Caco-2 (cell line): ENCODE measurements at regions not wholly inside any gene's neighbourhood (a gene's known extent, or its start where the extent isn't known, plus 50 kb on each side); places are given as distances from the start of the nearest gene placed in this dataset.

Source experiments
- BruUV-seq: library from RNA; stranded (reverse); fragments of 400-500 nt; replicated peaks from 2 replicates; lab custom pipeline; 2021; lab: Mats Ljungman, UMichigan
- CTCF ChIA-PET: fragments of 300-600 bp; sonication (Branson Sonifier 250); formaldehyde crosslinking; loops from one replicate; lab custom pipeline; 2022; ENCODE audit warnings: antibody characterized with exemption; lab: Charles Lee
- POLR2A ChIA-PET: fragments of 300-600 bp; sonication (Branson Sonifier 250); formaldehyde crosslinking; loops from one replicate; lab custom pipeline; 2022; ENCODE audit warnings: antibody characterized with exemption; lab: Charles Lee
- DNase-seq, 2 experiments: peaks; one replicate each; pipeline versions ENCODE4 v3.0.0 to v3.0.0-alpha.2; 2020 to 2022
- H3K27me3 ChIP-seq: replicated peaks from 2 replicates; pipeline ENCODE4 v1.6.0; 2011; ENCODE audit warnings: low read length; ENCODE audit not compliant: control insufficient read depth, insufficient read depth
- H3K36me3 ChIP-seq: 2 replicates; pipeline ENCODE4 v1.5.1; 2011; ENCODE audit warnings: low read length; ENCODE audit not compliant: control insufficient read depth, insufficient read depth
- H3K4me1 ChIP-seq: fragments of 250-450 bp; sonication (Bioruptor Pico); 2 replicates; pipeline ENCODE4 v1.5.1; 2020; ENCODE audit warnings: mild to moderate bottlenecking
- H3K4me3 ChIP-seq: 2 replicates; pipeline ENCODE4 v1.5.1; 2011; ENCODE audit warnings: low read depth, mild to moderate bottlenecking, control low read depth, low read length
- H3K9me3 ChIP-seq: fragments of 250-450 bp; sonication (Bioruptor Pico); 2 replicates; pipeline ENCODE4 v1.5.1; 2020; ENCODE audit warnings: mild to moderate bottlenecking, moderate library complexity
- H3K27ac Mint-ChIP-seq: one replicate; pipeline ENCODE4 v1.8.0; 2022; ENCODE audit warnings: mixed read lengths; ENCODE audit not compliant: unreplicated experiment
- H3K27me3 Mint-ChIP-seq: one replicate; pipeline ENCODE4 v1.8.0; 2022; ENCODE audit warnings: mixed read lengths; ENCODE audit not compliant: insufficient read depth, unreplicated experiment
- H3K36me3 Mint-ChIP-seq: one replicate; pipeline ENCODE4 v1.8.0; 2022; ENCODE audit warnings: mild to moderate bottlenecking, mixed read lengths; ENCODE audit not compliant: insufficient read depth, unreplicated experiment
- H3K4me1 Mint-ChIP-seq: one replicate; pipeline ENCODE4 v1.8.0; 2022; ENCODE audit warnings: low read depth, mixed read lengths; ENCODE audit not compliant: unreplicated experiment
- H3K4me3 Mint-ChIP-seq: one replicate; pipeline ENCODE4 v1.8.0; 2022; ENCODE audit warnings: mild to moderate bottlenecking, moderate library complexity, mixed read lengths; ENCODE audit not compliant: unreplicated experiment
- H3K9me3 Mint-ChIP-seq: one replicate; pipeline ENCODE4 v1.8.0; 2022; ENCODE audit warnings: mixed read lengths; ENCODE audit not compliant: unreplicated experiment
- CTCF ChIP-seq, 2 experiments: fragments of 200-600 bp in 1 of 2; IDR thresholded peaks; 1 replicate in 1 of 2; 2 replicates in 1 of 2; pipeline versions ENCODE4 v1.5.1 to v1.8.0; 2011 to 2022; ENCODE audit warnings: antibody characterized with exemption in 1 of 2, control low read depth in 1 of 2, inconsistent platforms in 1 of 2, low read depth in 1 of 2, low read length in 1 of 2, mild to moderate bottlenecking in 1 of 2, moderate library complexity in 1 of 2; ENCODE audit not compliant: insufficient read depth in 1 of 2, severe bottlenecking in 1 of 2, unreplicated experiment in 1 of 2
- intact Hi-C: fragments of 100-400 bp; cut with micrococcal nuclease; formaldehyde crosslinking; loops from one replicate; pipeline ENCODE4 v1.10.0; 2022; ENCODE audit not compliant: unreplicated experiment

DNA sequence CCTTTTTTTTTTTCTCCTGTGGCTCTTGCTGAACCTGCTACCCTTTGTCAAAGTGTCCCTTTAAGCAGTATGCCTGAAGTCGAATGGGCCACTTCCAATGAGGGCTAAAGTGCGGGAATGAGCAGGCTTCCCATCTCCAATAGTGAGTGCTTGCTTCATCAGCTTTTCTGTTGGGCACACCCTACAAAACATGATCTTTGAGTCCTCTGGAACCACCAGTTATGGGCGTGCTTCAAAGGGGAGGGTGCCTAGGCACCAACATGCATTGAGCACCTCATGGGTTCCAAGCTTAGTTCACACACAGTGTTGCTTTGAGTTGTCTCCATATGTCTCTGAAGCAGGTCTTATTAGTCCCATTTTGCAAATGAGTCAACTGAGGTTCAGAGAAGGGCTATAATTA, 132.8 kb upstream of the CPEB4 start:
- Mint-ChIP-seq H3K4me3 (no peak overlapping the region), H3K9me3 (no peaks in the 10 kb centered on the region), H3K27ac (no peak overlapping the region), H3K36me3 (no peaks in the 10 kb centered on the region), H3K4me1 (no peaks in the 10 kb centered on the region), H3K27me3 (no peaks in the 10 kb centered on the region)
- Histone ChIP-seq H3K36me3 (no peaks in the 10 kb centered on the region), H3K4me1 (no peaks in the 10 kb centered on the region), H3K27me3 (no peaks in the 10 kb centered on the region), H3K4me3 (no peak overlapping the region), H3K9me3 (no peaks in the 10 kb centered on the region)
- ChIA-PET CTCF (no interaction called here), POLR2A (no interaction called here)
- BruUV-seq, result no TSS peak
- intact Hi-C loops, result no loop called here
- no peak for DNase-seq
- TF ChIP-seq CTCF (IDR thresholded peaks at IDR 0.05; ENCODE audit: insufficient read depth in 1 of 2, low read depth in 1 of 2, low read length in 1 of 2, severe bottlenecking in 1 of 2, unreplicated experiment in 1 of 2), result no peak

DNA sequence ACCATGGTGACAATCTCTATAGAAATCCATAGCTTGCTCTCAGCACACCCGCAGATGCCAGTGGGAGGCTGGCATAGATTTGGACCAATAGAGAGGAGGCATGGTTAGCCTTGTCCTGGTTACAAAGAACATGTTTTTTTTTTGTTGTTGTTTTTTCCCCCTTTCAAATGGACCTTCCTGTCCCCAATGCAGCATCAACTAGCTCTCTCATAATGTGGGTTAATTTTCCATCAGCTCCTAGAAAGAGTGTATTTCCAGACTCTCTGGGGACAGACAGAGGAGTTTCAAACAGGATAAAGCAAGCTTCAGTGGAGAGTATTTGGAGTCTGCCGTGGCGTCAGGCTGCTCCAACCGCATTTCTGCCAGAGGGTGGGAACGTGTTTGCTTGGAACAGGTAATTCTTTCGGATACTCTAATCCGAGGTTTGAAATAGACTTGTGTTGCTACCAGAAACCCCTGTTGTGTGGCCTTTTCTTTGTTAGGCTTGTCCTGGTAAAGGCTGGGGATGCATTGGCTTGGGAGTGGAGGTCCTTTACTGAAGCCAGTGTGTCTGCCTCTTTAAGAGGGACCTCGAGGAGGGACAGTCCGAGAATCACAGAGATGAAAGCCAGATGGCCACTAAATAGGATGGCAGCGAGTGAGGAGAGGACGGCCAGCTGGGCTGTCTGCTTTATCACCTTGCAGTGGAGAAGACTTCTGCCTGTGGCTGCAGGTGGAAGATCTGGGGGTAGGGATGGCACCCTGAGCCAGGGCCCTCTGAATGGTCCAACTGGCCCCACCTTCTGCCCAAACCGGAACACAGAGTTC, 130.5 kb upstream of the CPEB4 start:
- no peaks in the 10 kb centered on the region for H3K36me3 ChIP-seq
- peaks cover 5% of the 10 kb centered on the region; the same call in 1 of the 2 replicates for H3K4me1 ChIP-seq
- no peaks in the 10 kb centered on the region for H3K9me3 Mint-ChIP-seq
- intact Hi-C loops, result no loop called here
- H3K36me3 Mint-ChIP-seq, result no peaks in the 10 kb centered on the region
- no TSS peak for BruUV-seq
- ChIA-PET POLR2A (no interaction called here), CTCF (no interaction called here)
- TF ChIP-seq CTCF (IDR thresholded peaks at IDR 0.05; ENCODE audit: insufficient read depth in 1 of 2, low read depth in 1 of 2, low read length in 1 of 2, severe bottlenecking in 1 of 2, unreplicated experiment in 1 of 2), result no peak
- H3K4me1 Mint-ChIP-seq, result no peaks in the 10 kb centered on the region
- no peak for DNase-seq
- no peaks in the 10 kb centered on the region for H3K9me3 ChIP-seq
- H3K27ac Mint-ChIP-seq, result no peak overlapping the region
- no peak overlapping the region for H3K4me3 ChIP-seq
- H3K27me3 Mint-ChIP-seq, result no peaks in the 10 kb centered on the region
- no peak overlapping the region for H3K4me3 Mint-ChIP-seq
- no peaks in the 10 kb centered on the region for H3K27me3 ChIP-seq

GRCh38 chr5:173758676-173759075, 129.5 kb upstream of the CPEB4 start:
- TF ChIP-seq CTCF (IDR thresholded peaks at IDR 0.05; ENCODE audit: insufficient read depth in 1 of 2, low read depth in 1 of 2, low read length in 1 of 2, severe bottlenecking in 1 of 2, unreplicated experiment in 1 of 2), result no peak
- no peaks in the 10 kb centered on the region for H3K36me3 ChIP-seq
- POLR2A ChIA-PET, result no interaction called here
- H3K27me3 Mint-ChIP-seq, result no peaks in the 10 kb centered on the region
- CTCF ChIA-PET, result no interaction called here
- no TSS peak for BruUV-seq
- H3K27ac Mint-ChIP-seq, result no peak overlapping the region
- no peaks in the 10 kb centered on the region for H3K9me3 ChIP-seq
- DNase-seq, result no peak
- H3K4me1 ChIP-seq, result peaks cover 13% of the 10 kb centered on the region
- no peaks in the 10 kb centered on the region for H3K36me3 Mint-ChIP-seq
- H3K4me3 Mint-ChIP-seq, result no peak overlapping the region
- intact Hi-C loops, result no loop called here
- no peaks in the 10 kb centered on the region for H3K27me3 ChIP-seq
- peaks cover 9% of the 10 kb centered on the region for H3K4me1 Mint-ChIP-seq
- H3K9me3 Mint-ChIP-seq, result no peaks in the 10 kb centered on the region
- H3K4me3 ChIP-seq, result no peak overlapping the region
